ENCODE measurements at regions not wholly inside any gene's neighbourhood (a gene's known extent, or its start where the extent isn't known, plus 50 kb on each side); places are given as distances from the start of the nearest gene placed in this dataset.

DNA sequence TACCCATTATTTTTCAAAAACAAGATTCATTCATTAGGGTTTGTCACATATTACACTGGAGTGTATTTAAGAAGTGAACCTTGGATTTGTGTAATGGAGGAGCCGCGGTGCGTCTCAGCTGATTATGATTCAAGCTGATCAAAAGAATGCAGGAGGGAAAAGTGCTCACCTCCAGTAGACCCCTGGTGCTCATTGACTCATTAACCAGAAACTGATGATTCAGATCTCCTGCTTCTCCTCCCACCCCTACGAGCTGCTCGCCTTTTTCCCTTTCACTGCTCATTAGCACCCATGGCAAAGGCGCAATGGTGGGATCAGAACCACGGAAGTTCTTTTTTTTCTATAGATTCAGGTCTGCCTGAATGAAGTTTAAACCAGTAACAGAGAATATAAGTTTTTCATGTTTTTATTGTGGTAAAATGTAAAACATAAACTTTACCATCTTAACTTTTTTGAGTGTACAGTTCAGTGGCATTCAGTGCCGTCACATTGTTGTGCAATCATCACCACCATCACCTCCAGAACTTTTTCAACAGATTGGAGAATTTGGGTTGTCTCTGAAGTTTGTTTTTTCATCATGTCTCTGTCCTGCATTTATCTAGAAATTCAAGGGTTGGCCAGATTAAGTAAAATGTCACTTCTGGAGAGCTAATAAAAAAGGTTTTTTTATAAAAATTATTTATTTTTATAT lies 101.6 kb downstream of the LINC00237 start:
- no peak overlapping the region for H3K4me3 ChIP-seq
- no peaks in the 10 kb centered on the region for H3K36me3 ChIP-seq
- 0 out of 2 replicates have a peak, but pooled peaks cover 5% of the 10 kb centered on the region for H3K9me3 ChIP-seq
- no peak overlapping the region for H3K4me2 ChIP-seq
- no peaks in the 10 kb centered on the region for H4K20me1 ChIP-seq
- H3K9ac ChIP-seq = no peak overlapping the region
- H3K27ac ChIP-seq = no peak overlapping the region
- no peaks in the 10 kb centered on the region for H3K4me1 ChIP-seq
- no peak for TF ChIP-seq Cebpa-rat (IDR thresholded peaks at IDR 0.05)
- no peaks in the 10 kb centered on the region for H3K27me3 ChIP-seq

DNA sequence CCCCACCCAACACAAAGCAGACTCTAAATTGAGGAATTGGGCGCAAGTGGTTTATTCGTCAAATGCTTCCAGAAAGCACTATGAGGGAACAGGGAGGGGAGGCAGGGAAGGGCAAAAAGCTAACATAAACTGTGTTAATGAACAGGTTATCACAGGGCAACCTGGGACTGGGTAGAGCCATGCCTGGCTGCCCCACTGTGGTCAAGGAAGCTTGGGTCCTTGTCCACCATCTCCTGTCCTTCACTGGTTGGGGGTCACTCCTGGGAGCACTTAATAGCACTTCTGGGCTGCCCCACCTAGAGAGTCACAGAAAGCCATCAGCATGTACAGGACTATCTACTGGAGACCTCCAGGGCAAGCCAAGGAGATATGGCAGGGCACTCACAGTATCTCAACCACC lies 102.3 kb downstream of the LINC00237 start:
- H3K4me1 ChIP-seq = no peaks in the 10 kb centered on the region
- no peak overlapping the region for H3K4me3 ChIP-seq
- H4K20me1 ChIP-seq = no peaks in the 10 kb centered on the region
- no peak for TF ChIP-seq Cebpa-rat (IDR thresholded peaks at IDR 0.05)
- H3K9me3 ChIP-seq = 0 out of 2 replicates have a peak, but pooled peaks cover 5% of the 10 kb centered on the region
- H3K27ac ChIP-seq = no peak overlapping the region
- H3K27me3 ChIP-seq = no peaks in the 10 kb centered on the region
- H3K9ac ChIP-seq = no peak overlapping the region
- H3K4me2 ChIP-seq = no peak overlapping the region
- H3K36me3 ChIP-seq = no peaks in the 10 kb centered on the region

GRCh38 chr20:21002486-21002885 lies 103.7 kb downstream of the LINC00237 start:
- Histone ChIP-seq H3K4me2 (no peak overlapping the region), H3K27me3 (no peaks in the 10 kb centered on the region), H4K20me1 (no peaks in the 10 kb centered on the region), H3K4me1 (no peaks in the 10 kb centered on the region), H3K36me3 (no peaks in the 10 kb centered on the region), H3K4me3 (no peak overlapping the region), H3K9me3 (0 out of 2 replicates have a peak, but pooled peaks cover 5% of the 10 kb centered on the region), H3K27ac (no peak overlapping the region), H3K9ac (no peak overlapping the region)
- TF ChIP-seq Cebpa-rat (IDR thresholded peaks at IDR 0.05) = no peak

GRCh38 chr20:20993372-20993771 lies 112.8 kb downstream of the LINC00237 start:
- Histone ChIP-seq H3K27ac (no peak overlapping the region), H3K9ac (no peak overlapping the region), H3K4me3 (no peak overlapping the region), H3K27me3 (no peaks in the 10 kb centered on the region), H3K9me3 (no peaks in the 10 kb centered on the region), H3K36me3 (no peaks in the 10 kb centered on the region), H3K4me2 (no peak overlapping the region), H3K4me1 (no peaks in the 10 kb centered on the region), H4K20me1 (no peaks in the 10 kb centered on the region)
- TF ChIP-seq Cebpa-rat (IDR thresholded peaks at IDR 0.05) = no peak

DNA sequence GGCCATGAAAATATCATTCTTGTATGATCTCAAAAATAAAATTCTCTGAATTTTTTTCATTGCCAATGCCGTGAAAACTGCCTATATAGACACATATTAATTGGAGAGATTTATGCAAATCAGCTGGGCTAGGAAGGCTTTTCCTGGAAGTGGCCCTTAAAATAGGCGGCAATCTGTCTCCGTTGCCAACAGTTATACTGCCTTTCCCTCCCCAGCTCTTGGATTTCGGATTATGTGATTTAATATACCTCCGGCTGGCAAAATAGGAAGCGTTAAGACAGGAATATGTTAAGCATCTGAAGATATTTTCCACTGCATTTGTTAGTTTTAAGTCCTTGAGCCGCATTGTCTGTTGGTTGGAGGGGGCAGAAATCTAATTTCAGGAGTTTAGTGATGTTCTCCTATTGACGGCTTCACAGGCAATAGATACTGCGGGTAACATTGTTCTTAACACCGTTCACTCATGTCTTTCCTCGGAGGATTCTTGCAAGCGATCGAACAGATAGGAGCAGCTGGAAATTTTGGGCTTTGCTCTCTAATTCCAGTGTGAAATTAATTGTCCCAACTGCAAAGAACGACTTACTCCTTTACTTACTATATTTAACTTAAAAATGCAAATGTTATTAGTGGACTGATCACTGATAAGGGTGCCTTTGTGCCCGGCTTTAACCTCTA lies 113.3 kb downstream of the LINC00237 start:
- H3K4me1 ChIP-seq = no peaks in the 10 kb centered on the region
- no peak overlapping the region for H3K9ac ChIP-seq
- H4K20me1 ChIP-seq = no peaks in the 10 kb centered on the region
- H3K4me2 ChIP-seq = no peak overlapping the region
- no peak overlapping the region for H3K4me3 ChIP-seq
- no peaks in the 10 kb centered on the region for H3K9me3 ChIP-seq
- H3K27me3 ChIP-seq = no peaks in the 10 kb centered on the region
- H3K27ac ChIP-seq = no peak overlapping the region
- TF ChIP-seq Cebpa-rat (IDR thresholded peaks at IDR 0.05) = no peak
- no peaks in the 10 kb centered on the region for H3K36me3 ChIP-seq

- no peaks in the 10 kb centered on the region for H3K27me3 ChIP-seq
Measured at GRCh38 chr20:20992277-20992676, 113.9 kb downstream of the LINC00237 start.

GRCh38 chr20:20989081-20989480 lies 117.1 kb downstream of the LINC00237 start:
- Histone ChIP-seq H3K4me2 (no peak overlapping the region), H3K27ac (no peak overlapping the region), H3K9ac (no peak overlapping the region), H3K9me3 (no peaks in the 10 kb centered on the region), H3K36me3 (no peaks in the 10 kb centered on the region), H4K20me1 (no peaks in the 10 kb centered on the region), H3K27me3 (no peaks in the 10 kb centered on the region), H3K4me1 (no peaks in the 10 kb centered on the region), H3K4me3 (no peak overlapping the region)
- no peak for TF ChIP-seq Cebpa-rat (IDR thresholded peaks at IDR 0.05)

More at GRCh38 chr20:20992277-20992676, 113.9 kb downstream of the LINC00237 start:
- Histone ChIP-seq H3K4me3 (no peak overlapping the region), H4K20me1 (no peaks in the 10 kb centered on the region), H3K36me3 (no peaks in the 10 kb centered on the region), H3K9me3 (no peaks in the 10 kb centered on the region), H3K4me2 (no peak overlapping the region), H3K4me1 (no peaks in the 10 kb centered on the region), H3K27ac (no peak overlapping the region), H3K9ac (no peak overlapping the region)
- TF ChIP-seq Cebpa-rat (IDR thresholded peaks at IDR 0.05) = no peak

- H3K27me3 ChIP-seq = no peaks in the 10 kb centered on the region; the same call in 1 of the 2 replicates
- no peak for TF ChIP-seq Cebpa-rat (IDR thresholded peaks at IDR 0.05)
Measured at GRCh38 chr20:20979934-20980333, 126.2 kb downstream of the LINC00237 start.

DNA sequence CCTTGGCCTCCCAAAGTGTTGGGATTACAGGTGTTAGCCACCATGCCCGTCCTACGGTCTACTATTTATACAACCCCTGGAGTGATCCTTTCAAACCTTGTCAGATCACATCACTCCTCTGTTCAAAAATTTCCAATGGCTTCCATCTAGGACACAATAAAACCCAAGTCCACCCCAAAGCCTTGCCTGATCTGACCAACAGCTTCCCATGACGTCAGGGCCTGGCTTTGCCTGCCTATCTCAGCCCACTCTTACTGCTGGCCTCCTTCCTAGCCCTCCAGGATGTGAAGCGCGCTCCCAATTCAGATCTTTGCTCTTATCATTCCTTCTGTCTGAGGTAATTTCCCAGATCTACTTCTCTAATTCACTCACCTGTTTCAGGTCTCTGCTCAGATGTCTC lies 128.4 kb downstream of the LINC00237 start:
- Histone ChIP-seq H3K27ac (no peak overlapping the region), H4K20me1 (no peaks in the 10 kb centered on the region), H3K9ac (no peak overlapping the region), H3K9me3 (peaks cover 11% of the 10 kb centered on the region), H3K27me3 (no peaks in the 10 kb centered on the region; the same call in 1 of the 2 replicates), H3K36me3 (no peaks in the 10 kb centered on the region), H3K4me1 (no peaks in the 10 kb centered on the region), H3K4me2 (no peak overlapping the region), H3K4me3 (no peak overlapping the region)
- no peak for TF ChIP-seq Cebpa-rat (IDR thresholded peaks at IDR 0.05)

More at GRCh38 chr20:20979934-20980333, 126.2 kb downstream of the LINC00237 start:
- Histone ChIP-seq H3K27ac (no peak overlapping the region), H3K4me2 (no peak overlapping the region), H3K4me3 (no peak overlapping the region), H3K9me3 (peaks cover 11% of the 10 kb centered on the region), H3K4me1 (no peaks in the 10 kb centered on the region), H4K20me1 (no peaks in the 10 kb centered on the region), H3K9ac (no peak overlapping the region), H3K36me3 (no peaks in the 10 kb centered on the region)

DNA sequence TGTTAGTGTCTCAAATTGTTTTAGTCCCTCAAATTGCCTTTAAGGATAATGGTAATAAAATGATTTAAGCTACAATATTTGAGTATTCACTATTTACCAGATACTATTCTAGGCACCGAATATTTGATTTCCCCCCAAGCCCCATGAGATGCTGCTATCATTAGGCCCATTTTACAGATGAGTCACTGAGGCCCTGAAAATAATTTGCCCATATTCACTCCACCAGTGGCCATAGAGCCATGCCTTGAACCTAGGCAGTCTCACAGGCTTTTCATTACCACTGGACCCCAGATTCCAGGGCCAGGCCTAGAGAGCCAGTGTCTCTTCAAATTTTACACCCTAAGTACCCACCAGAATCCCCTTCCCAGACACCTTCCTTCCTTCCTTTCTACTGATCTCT lies 133.7 kb downstream of the LINC00237 start:
- H4K20me1 ChIP-seq = no peaks in the 10 kb centered on the region
- H3K9me3 ChIP-seq = no peaks in the 10 kb centered on the region
- no peak overlapping the region for H3K27ac ChIP-seq
- H3K4me3 ChIP-seq = no peak overlapping the region
- no peak overlapping the region for H3K4me2 ChIP-seq
- no peak overlapping the region for H3K9ac ChIP-seq
- H3K36me3 ChIP-seq = no peaks in the 10 kb centered on the region
- no peak for TF ChIP-seq Cebpa-rat (IDR thresholded peaks at IDR 0.05)
- no peaks in the 10 kb centered on the region for H3K4me1 ChIP-seq
- no peaks in the 10 kb centered on the region; the same call in 1 of the 2 replicates for H3K27me3 ChIP-seq
